ENCODE measurements at regions not wholly inside any gene's neighbourhood (a gene's known extent, or its start where the extent isn't known, plus 50 kb on each side); places are given as distances from the start of the nearest gene placed in this dataset.

GRCh38 chr5:3698412-3698811 is 102.8 kb downstream of the IRX1 start:
- intact Hi-C loops (cut with micrococcal nuclease) = no loop called here
- DNase-seq = no peak
- peaks cover 5% of the 10 kb centered on the region for H3K4me1 Mint-ChIP-seq
- no peak overlapping the region for H3K4me3 Mint-ChIP-seq
- H3K27me3 Mint-ChIP-seq = no peaks in the 10 kb centered on the region
- no peaks in the 10 kb centered on the region for H3K36me3 Mint-ChIP-seq (ENCODE audit: low read depth)
- no peaks in the 10 kb centered on the region for H3K9me3 Mint-ChIP-seq
- no peak overlapping the region for H3K27ac Mint-ChIP-seq

DNA sequence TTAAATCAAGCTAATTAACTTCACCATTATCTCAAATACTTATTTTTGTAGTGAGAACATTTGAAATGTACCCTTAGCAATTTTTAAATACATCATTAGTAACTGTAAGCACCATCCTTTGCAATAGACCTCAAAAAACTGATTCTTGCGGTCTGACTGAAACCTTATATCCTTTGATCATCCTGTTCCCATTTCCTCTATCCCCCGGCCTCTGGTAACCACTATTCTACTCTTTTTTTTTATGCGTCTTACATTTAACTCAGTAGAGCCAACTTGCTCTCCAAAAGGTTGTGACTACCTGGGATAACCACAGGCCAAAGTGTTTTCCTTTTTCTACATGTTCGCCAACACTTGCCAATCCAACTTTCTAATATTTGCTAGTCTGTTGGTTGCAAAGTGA is 106.1 kb downstream of the IRX1 start:
- Mint-ChIP-seq H3K27me3 (no peaks in the 10 kb centered on the region), H3K27ac (no peak overlapping the region), H3K36me3 (ENCODE audit: low read depth) (no peaks in the 10 kb centered on the region), H3K9me3 (no peaks in the 10 kb centered on the region), H3K4me1 (peaks cover 5% of the 10 kb centered on the region), H3K4me3 (no peak overlapping the region)
- DNase-seq = no peak
- intact Hi-C loops (cut with micrococcal nuclease) = no loop called here

GRCh38 chr5:3704661-3705060 is 109.0 kb downstream of the IRX1 start:
- Mint-ChIP-seq H3K4me1 (peaks cover 5% of the 10 kb centered on the region), H3K36me3 (ENCODE audit: low read depth) (no peaks in the 10 kb centered on the region), H3K9me3 (no peaks in the 10 kb centered on the region), H3K27me3 (no peaks in the 10 kb centered on the region), H3K4me3 (no peak overlapping the region), H3K27ac (no peak overlapping the region)
- no peak for DNase-seq
- intact Hi-C loops (cut with micrococcal nuclease) = no loop called here

DNA sequence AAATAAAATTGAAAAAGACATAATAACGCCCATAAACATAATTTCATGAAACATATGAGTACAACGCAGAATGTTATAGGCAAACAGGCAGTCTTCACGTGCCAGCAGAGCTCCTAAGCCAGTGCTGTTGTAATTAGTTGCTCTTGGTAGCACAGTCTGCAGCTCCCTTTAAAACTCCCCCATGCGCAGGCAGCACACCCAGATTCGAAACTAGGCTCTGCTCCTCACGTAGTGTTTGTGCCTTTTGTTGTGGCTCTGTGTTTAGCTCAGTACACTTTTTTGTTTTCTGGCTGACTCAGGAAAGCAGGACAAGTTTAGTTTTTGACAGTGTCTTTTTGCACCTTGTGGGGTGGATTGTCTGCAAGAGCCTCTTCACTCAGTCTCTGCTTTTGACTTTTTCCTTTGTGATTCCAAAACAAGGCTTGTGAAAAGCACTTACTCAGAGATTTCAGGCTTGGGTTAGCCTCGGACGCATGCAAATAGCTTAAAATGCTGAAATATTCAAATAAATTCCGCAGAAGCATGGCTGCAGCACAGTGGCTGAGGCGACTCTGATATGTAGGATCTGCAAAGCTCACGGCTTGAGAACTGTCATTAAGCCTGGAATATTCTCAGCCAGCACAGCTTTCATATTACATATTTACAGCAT is 113.6 kb downstream of the IRX1 start:
- Mint-ChIP-seq H3K27me3 (no peaks in the 10 kb centered on the region), H3K36me3 (ENCODE audit: low read depth) (no peaks in the 10 kb centered on the region), H3K27ac (no peak overlapping the region), H3K9me3 (no peaks in the 10 kb centered on the region), H3K4me1 (no peaks in the 10 kb centered on the region), H3K4me3 (no peak overlapping the region)
- DNase-seq = no peak
- intact Hi-C loops (cut with micrococcal nuclease) = no loop called here

- no peak for DNase-seq
- intact Hi-C loops (cut with micrococcal nuclease) = no loop called here
- Mint-ChIP-seq H3K4me1 (no peaks in the 10 kb centered on the region), H3K27me3 (no peaks in the 10 kb centered on the region), H3K27ac (no peak overlapping the region), H3K9me3 (no peaks in the 10 kb centered on the region), H3K36me3 (ENCODE audit: low read depth) (no peaks in the 10 kb centered on the region), H3K4me3 (no peak overlapping the region)
Observed at GRCh38 chr5:3709717-3710348, 114.2 kb downstream of the IRX1 start.

DNA sequence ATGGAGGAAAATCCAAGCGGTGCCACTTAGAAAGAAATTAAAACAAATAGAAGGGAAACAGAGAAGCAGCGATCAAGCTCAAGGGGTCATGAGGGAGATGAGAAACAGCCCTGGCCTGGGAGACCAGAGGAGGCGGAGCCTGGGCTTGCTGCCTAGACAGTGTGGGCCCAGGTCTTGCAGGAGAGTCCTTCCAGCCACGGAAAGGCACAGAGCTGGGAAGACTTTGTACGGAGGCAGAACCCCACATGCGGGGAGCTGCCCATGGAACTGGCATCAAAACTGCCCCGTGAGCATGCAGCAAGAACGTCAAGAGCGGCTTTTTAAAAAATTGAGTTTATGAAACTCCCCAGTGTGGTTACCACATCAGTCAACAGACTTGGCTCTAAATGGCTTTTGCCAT is 119.4 kb downstream of the IRX1 start:
- H3K4me1 Mint-ChIP-seq = no peaks in the 10 kb centered on the region
- no peaks in the 10 kb centered on the region for H3K27me3 Mint-ChIP-seq
- intact Hi-C loops (cut with micrococcal nuclease) = no loop called here
- H3K4me3 Mint-ChIP-seq = no peak overlapping the region
- no peaks in the 10 kb centered on the region for H3K9me3 Mint-ChIP-seq
- no peak overlapping the region for H3K27ac Mint-ChIP-seq
- no peak for DNase-seq
- no peaks in the 10 kb centered on the region for H3K36me3 Mint-ChIP-seq (ENCODE audit: low read depth)

DNA sequence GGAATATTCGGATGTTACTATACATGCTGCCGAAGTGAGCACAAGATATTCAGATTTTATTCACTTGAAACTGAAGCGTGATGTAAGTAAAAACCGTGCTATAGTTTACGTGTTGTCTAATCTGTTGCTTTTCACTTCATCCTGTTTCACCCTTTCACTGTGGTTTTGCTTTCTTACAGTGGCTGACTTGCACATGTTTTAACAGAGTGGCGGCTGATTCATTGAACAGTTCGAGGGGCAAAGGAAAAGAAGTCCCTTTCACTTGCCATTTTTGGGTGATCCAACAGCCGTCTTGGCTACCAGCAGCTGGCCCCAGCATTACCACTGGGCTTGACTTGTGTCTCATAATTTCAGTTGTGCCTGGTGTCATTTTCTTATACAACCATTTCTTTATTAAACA is 134.0 kb downstream of the IRX1 start:
- Mint-ChIP-seq H3K4me1 (no peaks in the 10 kb centered on the region), H3K9me3 (no peaks in the 10 kb centered on the region), H3K36me3 (ENCODE audit: low read depth) (no peaks in the 10 kb centered on the region), H3K4me3 (no peak overlapping the region), H3K27me3 (no peaks in the 10 kb centered on the region), H3K27ac (no peak overlapping the region)
- intact Hi-C loops (cut with micrococcal nuclease) = no loop called here
- DNase-seq = no peak

DNA sequence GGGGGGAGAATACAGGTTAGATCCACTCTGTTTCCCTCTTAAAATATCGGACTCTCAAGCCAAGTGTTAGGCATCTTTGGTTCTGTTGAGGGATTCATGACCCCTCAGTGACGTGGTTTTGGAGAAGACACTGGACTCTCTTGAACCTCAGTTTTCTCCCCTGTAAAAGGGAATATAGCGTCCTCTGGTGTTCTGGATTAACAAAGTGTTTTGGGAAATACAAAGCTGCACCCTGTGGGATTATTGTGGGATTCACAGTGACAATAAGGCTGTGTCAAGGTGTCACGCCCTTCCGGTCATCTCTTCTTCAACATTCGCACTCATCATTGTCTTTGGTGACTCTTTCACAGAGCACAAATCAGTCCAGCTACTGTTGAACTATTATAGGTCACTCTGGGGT is 139.0 kb downstream of the IRX1 start:
- H3K36me3 Mint-ChIP-seq (ENCODE audit: low read depth) = no peaks in the 10 kb centered on the region
- no peak overlapping the region for H3K27ac Mint-ChIP-seq
- no peak overlapping the region for H3K4me3 Mint-ChIP-seq
- no peak for DNase-seq
- intact Hi-C loops (cut with micrococcal nuclease) = no loop called here
- H3K9me3 Mint-ChIP-seq = no peaks in the 10 kb centered on the region
- H3K27me3 Mint-ChIP-seq = no peaks in the 10 kb centered on the region
- H3K4me1 Mint-ChIP-seq = no peaks in the 10 kb centered on the region

- intact Hi-C loops (cut with micrococcal nuclease) = no loop called here
- Mint-ChIP-seq H3K27ac (no peak overlapping the region), H3K4me3 (no peak overlapping the region), H3K4me1 (no peaks in the 10 kb centered on the region), H3K9me3 (no peaks in the 10 kb centered on the region), H3K27me3 (no peaks in the 10 kb centered on the region), H3K36me3 (ENCODE audit: low read depth) (no peaks in the 10 kb centered on the region)
- DNase-seq = no peak
Observed at GRCh38 chr5:3736466-3736865, 140.8 kb downstream of the IRX1 start.

DNA sequence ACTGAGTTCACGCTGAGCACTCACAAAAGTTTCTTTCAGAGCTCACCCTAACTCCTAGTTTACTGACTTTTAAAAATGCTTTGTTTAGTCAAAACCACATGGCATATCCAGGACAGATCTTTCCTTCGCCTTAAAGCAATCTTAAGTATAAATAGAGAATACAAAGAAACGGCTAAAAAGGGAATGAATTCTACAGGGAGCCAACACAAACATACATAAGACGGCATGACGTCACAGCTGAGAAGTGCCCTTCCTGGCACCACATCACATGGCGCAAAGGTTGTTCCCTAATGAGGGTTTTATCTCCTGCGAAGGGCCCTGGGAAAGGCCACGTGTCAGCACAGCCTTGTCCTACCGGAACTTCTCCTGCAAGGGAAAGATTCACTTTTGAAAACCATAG is 141.3 kb downstream of the IRX1 start:
- Mint-ChIP-seq H3K9me3 (no peaks in the 10 kb centered on the region), H3K4me1 (no peaks in the 10 kb centered on the region)
- intact Hi-C loops (cut with micrococcal nuclease) = no loop called here

DNA sequence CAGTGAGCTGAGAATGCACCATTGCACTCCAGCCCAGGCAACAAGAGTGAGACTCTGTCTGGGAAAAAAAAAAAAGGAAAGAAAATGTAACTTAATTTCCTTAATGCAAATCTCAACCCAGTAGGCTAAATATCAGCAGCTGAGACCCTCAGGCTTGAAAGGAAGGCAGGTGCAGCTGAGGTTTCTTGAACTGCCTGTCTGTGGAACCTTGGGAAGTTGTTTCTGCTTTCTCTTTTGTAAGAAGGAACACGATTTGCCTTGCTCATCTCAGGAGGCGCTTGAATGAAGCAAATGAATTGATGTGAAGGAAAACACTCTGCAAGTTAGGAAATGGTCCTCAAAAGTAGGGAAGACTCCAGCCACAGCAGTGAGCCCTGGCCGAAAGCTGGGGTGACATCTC is 143.3 kb downstream of the IRX1 start:
- DNase-seq = no peak
- no peaks in the 10 kb centered on the region for H3K36me3 Mint-ChIP-seq (ENCODE audit: low read depth)
- H3K27me3 Mint-ChIP-seq = no peaks in the 10 kb centered on the region
- no peak overlapping the region for H3K4me3 Mint-ChIP-seq
- intact Hi-C loops (cut with micrococcal nuclease) = no loop called here
- H3K27ac Mint-ChIP-seq = no peak overlapping the region
- no peaks in the 10 kb centered on the region for H3K4me1 Mint-ChIP-seq
- no peaks in the 10 kb centered on the region for H3K9me3 Mint-ChIP-seq

More for the DNA sequence above, 141.3 kb downstream of the IRX1 start:
- no peak overlapping the region for H3K4me3 Mint-ChIP-seq
- H3K36me3 Mint-ChIP-seq (ENCODE audit: low read depth) = no peaks in the 10 kb centered on the region
- H3K27me3 Mint-ChIP-seq = no peaks in the 10 kb centered on the region
- no peak overlapping the region for H3K27ac Mint-ChIP-seq
- no peak for DNase-seq

DNA sequence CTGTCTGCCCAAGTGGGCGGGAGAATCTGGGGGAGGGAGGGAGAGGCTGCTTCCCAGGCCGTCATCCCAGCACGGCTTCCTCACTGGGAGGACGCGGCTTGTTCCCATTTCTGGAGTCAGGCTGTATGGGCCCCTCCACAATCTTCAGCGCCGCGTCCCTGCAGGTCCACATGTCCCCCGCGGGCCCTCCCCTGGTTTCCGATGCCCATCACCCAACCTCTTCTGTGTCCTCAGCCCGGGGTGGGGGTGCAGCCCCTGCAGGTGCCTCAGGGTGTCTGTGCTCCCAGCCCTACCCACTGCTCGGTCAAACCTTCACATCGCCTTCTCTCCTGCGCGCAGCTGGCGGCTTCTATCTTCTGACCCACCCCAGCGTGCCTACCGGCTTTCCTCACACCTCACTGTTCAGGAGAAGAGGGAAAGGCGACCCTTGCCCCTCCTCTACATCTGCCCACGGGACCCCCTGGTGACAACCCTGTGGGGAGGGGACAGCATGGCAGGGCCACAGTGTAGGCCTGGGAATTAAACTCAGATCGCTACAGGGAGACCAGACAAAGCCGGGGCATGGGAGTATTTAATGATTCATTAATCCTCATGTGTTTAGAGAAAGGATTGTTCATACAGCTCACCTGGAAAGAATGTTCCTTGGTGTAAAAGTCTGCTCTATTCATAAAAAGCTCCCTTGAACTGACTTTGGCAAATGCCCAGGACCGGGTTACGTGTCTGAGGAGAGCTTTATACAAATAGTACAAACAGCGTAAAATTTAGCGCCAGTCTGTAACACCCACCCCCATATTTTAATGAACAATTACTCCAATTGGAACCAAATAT is 145.1 kb downstream of the IRX1 start:
- no peaks in the 10 kb centered on the region for H3K27me3 Mint-ChIP-seq
- no peaks in the 10 kb centered on the region for H3K9me3 Mint-ChIP-seq
- H3K36me3 Mint-ChIP-seq (ENCODE audit: low read depth) = no peaks in the 10 kb centered on the region
- H3K4me3 Mint-ChIP-seq = no peak overlapping the region
- no peaks in the 10 kb centered on the region for H3K4me1 Mint-ChIP-seq
- no peak overlapping the region for H3K27ac Mint-ChIP-seq
- DNase-seq = no peak
- intact Hi-C loops (cut with micrococcal nuclease) = no loop called here

DNA sequence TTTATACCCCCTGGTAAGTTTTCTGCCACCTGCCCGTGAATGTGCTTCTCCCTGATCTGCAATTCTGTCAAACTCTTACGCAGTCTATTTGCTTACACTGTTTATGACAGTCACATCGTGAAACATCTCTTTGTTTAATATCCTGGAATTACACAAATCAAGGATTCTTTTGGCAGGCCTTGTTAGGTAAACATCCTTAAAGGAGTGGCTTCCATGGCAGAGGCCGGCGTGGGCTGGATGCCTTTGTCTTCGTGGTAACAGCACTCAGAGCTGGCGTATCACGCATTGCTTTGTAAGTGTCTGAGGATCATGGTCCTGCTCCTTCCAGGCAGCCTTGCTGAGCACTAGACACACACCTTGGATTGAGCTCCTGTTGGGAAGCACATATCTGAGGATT is 145.7 kb downstream of the IRX1 start:
- intact Hi-C loops (cut with micrococcal nuclease) = no loop called here
- Mint-ChIP-seq H3K36me3 (ENCODE audit: low read depth) (no peaks in the 10 kb centered on the region), H3K4me3 (no peak overlapping the region), H3K4me1 (no peaks in the 10 kb centered on the region), H3K9me3 (peaks cover under 1% of the 10 kb centered on the region), H3K27ac (no peak overlapping the region), H3K27me3 (no peaks in the 10 kb centered on the region)
- DNase-seq = no peak

- no peaks in the 10 kb centered on the region for H3K27me3 Mint-ChIP-seq
- H3K4me1 Mint-ChIP-seq = no peaks in the 10 kb centered on the region
- peaks cover 7% of the 10 kb centered on the region for H3K9me3 Mint-ChIP-seq
- no peak overlapping the region for H3K27ac Mint-ChIP-seq
- H3K36me3 Mint-ChIP-seq (ENCODE audit: low read depth) = no peaks in the 10 kb centered on the region
- DNase-seq = no peak
- intact Hi-C loops (cut with micrococcal nuclease) = no loop called here
- H3K4me3 Mint-ChIP-seq = no peak overlapping the region
Observed at GRCh38 chr5:3742750-3743149, 147.1 kb downstream of the IRX1 start.
